ENCODE measurements at regions not wholly inside any gene's neighbourhood (a gene's known extent, or its start where the extent isn't known, plus 50 kb on each side); places are given as distances from the start of the nearest gene placed in this dataset.

DNA sequence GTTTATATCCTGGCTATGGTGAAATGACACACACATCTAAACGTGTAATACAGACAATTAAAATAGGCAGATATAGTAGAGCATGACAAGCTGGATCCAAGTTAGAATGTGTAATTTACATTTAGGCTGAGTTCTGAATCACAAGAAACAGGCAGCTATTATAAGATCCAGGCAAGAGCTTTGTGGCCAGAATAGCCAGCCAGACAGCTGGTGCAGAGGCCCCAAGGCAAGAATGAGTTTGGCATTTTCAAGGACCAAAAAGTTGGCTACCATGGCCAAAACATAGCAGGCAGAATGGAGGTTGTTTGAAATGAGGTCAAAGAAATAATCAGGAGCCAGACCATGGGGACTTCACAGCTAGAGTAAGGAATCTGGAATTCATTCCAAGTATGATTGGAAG is 281.7 kb downstream of the MTERF1 start (continued):
- no peak for TF ChIP-seq SFPQ (IDR thresholded peaks at IDR 0.05; ENCODE audit: low read depth, low read length)

- H3K9me1 ChIP-seq (ENCODE audit: control insufficient read depth, insufficient read depth, low read length): no peaks in the 10 kb centered on the region
- H3K9ac ChIP-seq (ENCODE audit: insufficient read depth in 1 of 2, low read depth in 2 of 2, low read length in 2 of 2): no peak overlapping the region
- no peaks in the 10 kb centered on the region for H3K9me3 ChIP-seq (replicated peaks; ENCODE audit: control insufficient read depth, insufficient read depth, low read depth, low read length)
- no peak overlapping the region for H2AFZ ChIP-seq (ENCODE audit: low read depth, low read length)
- H3K36me3 ChIP-seq (ENCODE audit: control insufficient read depth, insufficient read depth, low read length): no peaks in the 10 kb centered on the region
- H3K27ac ChIP-seq (ENCODE audit: extremely low read depth, low read depth, low read length): no peak overlapping the region
- no peak overlapping the region for H3K4me3 ChIP-seq
- H3K79me2 ChIP-seq (ENCODE audit: control insufficient read depth, insufficient read depth, low read length): no peaks in the 10 kb centered on the region
- H4K20me1 ChIP-seq (replicated peaks; ENCODE audit: control insufficient read depth, insufficient read depth, low read length): no peaks in the 10 kb centered on the region
- no TSS peak for BruUV-seq (replicated peaks)
- intact Hi-C loops (cut with micrococcal nuclease) (no loop called here), in situ Hi-C loops (cut with MboI) (no loop called here)
- no peaks in the 10 kb centered on the region; a peak in 1 of 5 replicates for H3K27me3 ChIP-seq (ENCODE audit: control insufficient read depth in 2 of 2, insufficient read depth in 2 of 2, low read length in 2 of 2)
- POLR2A ChIA-PET: no interaction called here
- DNase-seq (ENCODE audit: extremely low read depth in 1 of 4, low spot score in 3 of 4): no peak
- CTCF ChIA-PET (ENCODE audit: low intra/inter-chr PET ratio): no interaction called here
- H3K4me1 ChIP-seq (replicated peaks in 1 of 2; ENCODE audit: control insufficient read depth in 2 of 2, insufficient read depth in 2 of 2, low read length in 2 of 2): no peaks in the 10 kb centered on the region
- ATAC-seq: no peak
- no peak overlapping the region for H3K4me2 ChIP-seq (ENCODE audit: insufficient read depth, low read length)
- FAIRE-seq: no peak
- TF ChIP-seq, protein P1, sequence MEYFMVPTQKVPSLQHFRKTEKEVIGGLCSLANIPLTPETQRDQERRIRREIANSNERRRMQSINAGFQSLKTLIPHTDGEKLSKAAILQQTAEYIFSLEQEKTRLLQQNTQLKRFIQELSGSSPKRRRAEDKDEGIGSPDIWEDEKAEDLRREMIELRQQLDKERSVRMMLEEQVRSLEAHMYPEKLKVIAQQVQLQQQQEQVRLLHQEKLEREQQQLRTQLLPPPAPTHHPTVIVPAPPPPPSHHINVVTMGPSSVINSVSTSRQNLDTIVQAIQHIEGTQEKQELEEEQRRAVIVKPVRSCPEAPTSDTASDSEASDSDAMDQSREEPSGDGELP (CRISPR knock-in tag; IDR thresholded peaks at IDR 0.05; ENCODE audit: borderline replicate concordance): no peak
- TF ChIP-seq TEAD1 (CRISPR knock-in tag; IDR thresholded peaks at IDR 0.05) (no peak), ZFPM2 (CRISPR knock-in tag; IDR thresholded peaks at IDR 0.05) (no peak)
These were observed 280.4 kb downstream of the MTERF1 start for GRCh38 chr7:91600112-91600511.
